Activated CD8-positive, alpha-beta memory T cell treated with anti-CD3 and anti-CD28 coated beads for 1 hour (primary cell): ENCODE measurements at regions not wholly inside any gene's neighbourhood (a gene's known extent, or its start where the extent isn't known, plus 50 kb on each side); places are given as distances from the start of the nearest gene placed in this dataset.

Source experiments
- DNase-seq, 2 donors: peaks; one replicate each; pipeline ENCODE4 v3.0.0-alpha.2; 2020; ENCODE audit warnings: low read depth in 1 of 2; ENCODE audit errors: extremely low read depth in 1 of 2

- DNase-seq = no peak
Measured at GRCh38 chr1:208820580-208821212, 576.5 kb upstream of the PLXNA2 start.

DNA sequence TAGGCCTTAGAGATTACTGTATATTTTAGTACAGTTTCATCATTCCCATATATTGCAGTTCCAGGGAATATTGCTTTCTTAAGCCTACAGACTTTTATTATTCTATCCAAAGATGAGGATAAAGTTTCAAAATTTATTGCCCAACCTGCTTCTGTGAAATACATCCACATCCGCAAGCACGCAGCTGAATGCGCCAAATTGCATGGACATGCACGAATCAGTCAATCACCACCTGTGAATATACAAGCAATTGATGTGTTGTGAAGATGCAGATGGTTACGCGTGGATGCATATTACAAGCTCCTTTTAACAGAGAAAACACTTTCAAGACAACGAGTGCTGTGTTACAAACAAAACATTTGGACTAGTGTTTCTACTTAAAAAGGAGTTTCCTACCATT lies 577.8 kb upstream of the PLXNA2 start:
- no peak for DNase-seq

DNA sequence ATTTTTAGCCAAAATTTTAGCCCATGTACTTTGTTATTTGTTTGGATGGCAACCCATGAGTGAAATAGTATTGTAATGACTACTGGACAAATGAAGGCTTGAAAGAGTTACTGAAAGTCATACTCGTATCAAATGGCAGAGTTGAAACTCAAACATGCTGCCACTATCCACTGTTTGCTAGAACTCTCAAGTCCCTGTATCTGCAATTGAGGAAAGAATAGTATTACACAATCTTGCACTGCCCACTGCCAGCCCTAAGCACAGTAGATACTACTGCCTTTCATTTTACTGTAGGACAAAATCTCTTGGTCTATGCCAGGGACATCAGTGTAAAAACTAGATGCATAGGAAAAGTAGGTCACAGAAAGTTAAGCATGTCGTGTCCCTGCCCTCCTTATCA lies 581.1 kb upstream of the PLXNA2 start:
- DNase-seq = no peak

DNA sequence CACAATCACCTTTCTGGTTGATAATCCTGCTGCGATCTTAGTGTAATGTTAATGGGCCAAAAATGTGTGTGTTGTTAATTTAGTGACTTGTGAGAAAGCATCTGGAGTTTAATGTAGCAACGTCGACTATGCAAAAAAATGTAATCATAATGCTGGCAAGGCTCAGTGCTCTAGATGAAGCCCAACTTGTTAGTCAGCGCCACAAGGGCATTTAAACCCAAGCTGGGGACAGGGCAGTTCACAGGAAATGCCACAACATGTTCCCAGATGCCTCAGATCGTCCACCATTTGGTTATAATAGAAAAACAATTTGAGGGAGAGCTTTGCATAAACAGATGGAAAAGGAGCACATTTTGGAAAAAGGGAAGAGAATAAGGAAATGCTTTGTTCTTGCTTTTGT lies 585.4 kb upstream of the PLXNA2 start:
- DNase-seq = no peak

DNA sequence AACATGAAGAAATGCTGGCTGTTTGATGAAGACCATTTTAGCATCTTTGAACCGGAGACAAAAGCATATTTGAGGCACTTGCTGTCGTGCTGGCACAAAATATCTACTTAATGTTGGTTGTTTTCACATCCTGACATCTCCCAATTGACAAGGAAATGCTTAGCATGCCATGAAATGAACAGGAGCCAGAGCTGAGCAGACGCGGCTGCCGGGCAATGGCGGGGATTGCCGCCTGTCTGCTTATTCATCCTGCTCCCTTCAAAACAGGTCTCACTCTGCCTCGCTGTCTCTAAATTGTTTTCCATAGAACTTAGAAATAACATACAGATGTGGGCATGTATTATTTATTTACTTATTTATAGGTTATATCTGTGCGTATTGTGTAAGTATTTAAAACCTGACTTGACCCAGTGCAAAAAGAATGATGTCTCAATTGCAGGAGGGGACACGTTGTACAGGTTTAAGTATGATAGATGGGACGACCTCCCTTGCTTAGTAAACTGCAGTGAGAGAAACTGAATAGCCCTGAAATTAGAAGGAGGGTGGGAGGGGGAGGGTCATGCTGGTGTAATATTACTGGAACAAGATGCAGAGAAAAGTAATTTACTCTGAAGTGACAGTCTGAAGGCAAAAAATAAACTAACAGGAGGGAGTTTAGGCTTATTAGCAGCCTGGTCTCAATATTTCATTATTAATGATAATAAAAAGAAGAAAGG lies 590.4 kb upstream of the PLXNA2 start:
- no peak for DNase-seq

- DNase-seq = no peak
Measured at GRCh38 chr1:208835097-208835463, 590.9 kb upstream of the PLXNA2 start.

DNA sequence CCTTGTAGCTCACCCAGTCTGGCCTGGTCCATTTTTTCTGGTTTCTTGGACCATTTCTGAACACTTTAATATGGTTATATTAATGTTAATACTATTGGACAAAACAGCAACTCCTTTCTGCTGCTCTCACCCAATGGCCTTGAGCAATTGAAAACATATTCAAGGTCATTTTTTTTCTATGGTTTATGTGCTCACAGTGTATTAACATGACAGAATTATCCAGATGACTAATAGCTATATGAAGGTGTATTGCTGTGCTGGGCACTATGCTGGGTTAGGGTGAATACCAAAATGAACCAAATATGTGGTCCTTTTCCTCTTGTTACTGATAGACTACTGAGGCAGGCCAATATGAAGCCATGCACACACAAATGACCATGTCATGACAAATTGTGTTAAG lies 591.6 kb upstream of the PLXNA2 start:
- DNase-seq = no peak

- no peak for DNase-seq
Measured at GRCh38 chr1:208837242-208837641, 593.1 kb upstream of the PLXNA2 start.

GRCh38 chr1:208841436-208841835 lies 597.3 kb upstream of the PLXNA2 start:
- DNase-seq = no peak

GRCh38 chr1:208842451-208842850 lies 598.3 kb upstream of the PLXNA2 start:
- no peak for DNase-seq

DNA sequence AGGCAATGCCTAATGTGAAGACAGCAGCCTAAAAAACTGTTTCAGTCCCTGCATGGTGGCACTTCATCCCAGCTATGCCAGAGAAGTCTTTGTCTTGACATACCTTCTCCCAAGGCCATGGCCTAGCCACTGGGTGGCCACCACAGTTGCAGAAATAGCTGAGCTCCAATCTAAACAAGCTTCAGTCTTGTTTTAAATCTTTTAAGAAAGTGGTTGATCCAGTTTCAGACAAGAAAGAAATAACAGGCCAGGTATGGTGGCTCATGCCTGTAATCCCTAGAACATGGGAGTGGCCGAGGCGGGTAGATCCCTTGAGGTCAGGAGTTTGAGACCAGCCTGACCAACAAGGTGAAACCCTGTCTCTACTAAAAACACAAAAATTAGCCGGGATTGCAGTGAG lies 600.0 kb upstream of the PLXNA2 start:
- DNase-seq = no peak

- DNase-seq = no peak
Measured at GRCh38 chr1:208848854-208849253, 604.7 kb upstream of the PLXNA2 start.

DNA sequence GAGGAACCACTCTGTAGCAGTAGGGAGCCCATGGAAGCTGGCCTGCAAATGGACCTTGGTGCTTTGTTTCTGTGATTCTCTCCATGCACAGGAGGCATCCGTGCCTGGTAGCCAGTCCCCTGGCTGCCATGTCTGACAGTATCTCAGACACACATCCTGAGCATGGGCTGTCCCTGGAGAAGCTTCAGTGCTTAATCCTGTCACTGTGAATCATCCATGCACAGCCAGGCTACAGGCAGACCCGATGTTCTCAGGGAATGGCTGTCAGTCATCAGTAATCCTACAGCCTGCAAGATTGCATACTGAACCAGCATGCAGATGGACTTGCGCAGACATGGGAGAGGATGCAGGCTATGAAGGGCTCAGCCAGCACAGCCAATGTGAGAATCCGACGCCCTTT lies 606.3 kb upstream of the PLXNA2 start:
- no peak for DNase-seq

DNA sequence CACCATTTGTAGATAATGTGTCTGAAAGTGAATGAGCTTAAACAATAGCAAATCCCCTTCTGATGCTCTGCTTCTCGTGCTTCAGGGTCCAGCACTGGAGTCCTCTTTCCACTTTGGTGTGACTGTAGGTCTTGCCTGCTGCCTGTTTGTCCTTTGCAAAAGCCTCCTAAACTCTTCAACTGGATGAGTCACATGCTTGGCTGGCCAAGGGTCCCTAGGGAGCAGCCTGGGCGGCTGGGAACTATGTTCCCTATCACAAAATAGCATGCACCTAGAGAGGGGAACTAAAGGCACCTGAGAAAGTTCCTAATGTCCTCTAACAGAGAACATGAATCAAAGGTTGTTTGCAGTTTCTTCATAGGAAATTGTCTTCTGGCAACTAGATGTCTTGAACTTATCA lies 607.2 kb upstream of the PLXNA2 start:
- DNase-seq = no peak

DNA sequence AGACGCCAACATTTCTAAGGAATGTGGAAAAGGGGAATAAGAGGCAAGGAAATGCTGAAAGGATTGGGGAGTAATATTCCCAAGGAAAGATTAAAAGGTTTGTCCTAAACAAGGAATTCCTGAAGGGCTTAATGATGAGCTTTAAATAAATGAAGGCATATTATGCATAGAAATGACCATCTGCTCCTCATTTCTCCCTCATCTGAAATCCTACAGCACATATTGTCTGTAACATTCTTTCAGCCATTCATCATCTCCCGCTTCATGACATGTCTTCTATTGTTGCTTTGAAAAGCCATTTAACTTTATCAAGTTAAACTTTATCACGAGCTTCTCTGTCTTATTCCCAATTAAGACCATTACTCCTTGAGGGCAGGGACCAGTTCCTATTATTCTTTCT lies 608.7 kb upstream of the PLXNA2 start:
- no peak for DNase-seq

DNA sequence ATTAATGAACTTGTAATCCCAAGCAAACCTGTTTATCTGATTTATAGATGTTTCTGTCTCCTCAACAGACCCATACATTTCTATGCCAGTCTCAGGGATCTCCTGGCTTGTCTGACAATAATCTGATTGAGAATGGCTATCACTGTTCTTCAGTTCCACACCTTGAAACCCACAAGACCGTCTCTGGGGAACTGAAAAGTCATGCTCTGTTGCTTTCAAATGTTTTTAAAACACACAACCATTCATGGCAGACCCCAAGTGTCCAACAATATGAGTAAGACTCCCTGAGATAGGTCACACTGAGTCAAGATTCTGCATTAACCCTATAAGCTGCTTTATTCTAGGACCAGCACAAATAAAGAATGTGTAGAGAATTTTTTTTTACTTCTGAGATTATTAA lies 611.2 kb upstream of the PLXNA2 start:
- no peak for DNase-seq

- no peak for DNase-seq
Measured at GRCh38 chr1:208857465-208857864, 613.3 kb upstream of the PLXNA2 start.

GRCh38 chr1:208858738-208859137 lies 614.6 kb upstream of the PLXNA2 start:
- DNase-seq = no peak

DNA sequence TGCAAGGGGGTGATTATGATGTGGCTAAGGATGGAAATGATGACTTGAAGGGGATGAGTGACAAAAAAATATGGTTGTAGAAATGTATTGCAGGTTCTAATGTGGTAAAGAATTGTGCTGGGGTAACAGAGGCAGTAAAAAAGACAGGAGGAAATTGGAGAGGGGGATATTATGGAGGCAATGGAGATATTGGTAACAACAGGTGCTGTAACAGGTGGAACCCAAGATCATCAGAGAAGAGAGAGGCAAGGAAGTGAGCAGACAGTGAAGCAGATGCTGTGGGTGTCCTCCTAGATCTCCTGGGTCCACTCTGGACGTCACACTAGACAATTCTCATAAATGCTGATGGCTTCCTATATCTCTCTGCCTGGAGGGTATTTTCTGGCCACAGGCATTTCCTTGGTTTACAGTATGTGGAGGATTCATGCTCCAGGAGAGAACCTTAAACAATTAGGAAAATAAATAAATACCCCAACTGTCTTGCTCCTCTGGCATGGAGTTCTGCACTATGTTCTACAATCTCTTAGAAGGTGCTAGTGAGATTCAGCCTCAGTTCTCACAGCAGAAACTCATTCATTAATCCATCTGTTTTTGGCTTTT lies 620.3 kb upstream of the PLXNA2 start:
- no peak for DNase-seq

- no peak for DNase-seq
Measured at GRCh38 chr1:208866386-208866955, 622.3 kb upstream of the PLXNA2 start.

DNA sequence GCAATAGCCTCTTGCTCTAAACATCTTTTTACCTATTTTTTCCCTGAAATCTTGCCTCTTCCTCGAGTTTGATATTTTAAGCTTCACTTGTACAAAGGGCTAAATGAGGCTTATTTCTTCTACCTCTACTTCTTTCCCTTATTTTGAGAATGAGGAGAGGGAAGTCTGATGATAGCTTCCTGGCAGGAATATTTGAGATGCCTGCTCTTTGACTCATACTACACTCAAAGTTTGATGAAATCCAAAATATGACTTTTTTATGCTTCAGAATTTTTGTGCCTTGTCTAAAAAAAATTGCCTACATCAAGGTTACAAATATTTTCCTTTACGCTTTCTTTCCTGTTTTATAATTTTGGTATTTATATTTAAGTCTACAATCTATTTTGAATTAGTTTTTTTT lies 624.4 kb upstream of the PLXNA2 start:
- no peak for DNase-seq

GRCh38 chr1:208874915-208875314 lies 630.7 kb upstream of the PLXNA2 start:
- DNase-seq = no peak
